PC-9 (cell line): ENCODE measurements at regions not wholly inside any gene's neighbourhood (a gene's known extent, or its start where the extent isn't known, plus 50 kb on each side); places are given as distances from the start of the nearest gene placed in this dataset.
"Not testable (repeated sequence)": the region's sequence is repeated elsewhere in the genome, so short reads cannot be mapped to it uniquely, and the experiment has no call there.

Source experiments
- CTCF ChIP-seq: fragments of 200-600 bp; sonication (generic); conservative IDR thresholded peaks from 2 replicates; pipeline ENCODE4 v1.6.1; 2017; ENCODE audit warnings: mixed run types, antibody characterized with exemption, mild to moderate bottlenecking, moderate library complexity
- EZH2 ChIP-seq: fragments of 200-600 bp; sonication (generic); IDR thresholded peaks from 2 replicates; pipeline ENCODE4 v1.8.0; 2017; ENCODE audit warnings: antibody characterized with exemption, low read depth

- TF ChIP-seq CTCF, EZH2: not testable (repeated sequence)
Observed at GRCh38 chr3:181324516-181324915, 335.0 kb upstream of the DNAJC19 start.
